Bronchial epithelial cell (primary cell): ENCODE measurements at regions not wholly inside any gene's neighbourhood (a gene's known extent, or its start where the extent isn't known, plus 50 kb on each side); places are given as distances from the start of the nearest gene placed in this dataset.
A peak's percentile ranks its signal among the peaks of the same experiment; 100 is the strongest.

Source experiments
- DNase-seq: peaks from one replicate; pipeline ENCODE4 v3.0.0-alpha.2; 2010; ENCODE audit warnings: low read depth
- FAIRE-seq: peaks from 2 replicates; lab custom pipeline; 2011; peaks lifted over from hg19 to GRCh38; lab: Jason Lieb, UNC
- H3K27me3 ChIP-seq: 2 replicates; pipeline ENCODE4 v1.5.1; 2011; ENCODE audit warnings: low read length; ENCODE audit not compliant: control insufficient read depth, insufficient read depth
- H3K36me3 ChIP-seq: 2 replicates; pipeline ENCODE4 v1.5.1; 2011; ENCODE audit warnings: low read length; ENCODE audit not compliant: control insufficient read depth, insufficient read depth
- H3K4me3 ChIP-seq: 2 replicates; pipeline ENCODE4 v1.5.1; 2011; ENCODE audit warnings: mild to moderate bottlenecking, low read depth, low read length, control low read depth
- CTCF ChIP-seq: IDR thresholded peaks from 2 replicates; pipeline ENCODE4 v1.5.1; 2011; ENCODE audit warnings: mild to moderate bottlenecking, moderate library complexity, low read length, control low read depth, inconsistent platforms; ENCODE audit not compliant: insufficient read depth, severe bottlenecking

GRCh38 chr12:47017041-47017713, 62.2 kb upstream of the PCED1B start:
- Histone ChIP-seq H3K27me3 (no peaks in the 10 kb centered on the region), H3K36me3 (no peaks in the 10 kb centered on the region), H3K4me3 (no peak overlapping the region)
- no peak for TF ChIP-seq CTCF
- no peak for DNase-seq
- FAIRE-seq = no peak

- H3K4me3 ChIP-seq = no peak overlapping the region
- DNase-seq (peak; percentile 85), FAIRE-seq (peak; percentile 99)
- H3K36me3 ChIP-seq = no peaks in the 10 kb centered on the region
- TF ChIP-seq CTCF = no peak
- no peaks in the 10 kb centered on the region for H3K27me3 ChIP-seq
These were observed 61.4 kb upstream of the PCED1B start for GRCh38 chr12:47017901-47018475.

- Histone ChIP-seq H3K27me3 (no peaks in the 10 kb centered on the region), H3K36me3 (no peaks in the 10 kb centered on the region), H3K4me3 (no peak overlapping the region)
- DNase-seq (no peak), FAIRE-seq (peak; percentile 43)
- no peak for TF ChIP-seq CTCF
These were observed 59.1 kb upstream of the PCED1B start for GRCh38 chr12:47020211-47020821.

- FAIRE-seq (no peak), DNase-seq (peak; percentile 95)
- H3K36me3 ChIP-seq = no peaks in the 10 kb centered on the region
- H3K27me3 ChIP-seq = no peaks in the 10 kb centered on the region
- TF ChIP-seq CTCF = peak; percentile 30
- no peak overlapping the region for H3K4me3 ChIP-seq
These were observed 58.1 kb upstream of the PCED1B start for GRCh38 chr12:47021298-47021697.

GRCh38 chr12:47022296-47022695, 57.1 kb upstream of the PCED1B start:
- Histone ChIP-seq H3K27me3 (no peaks in the 10 kb centered on the region), H3K4me3 (no peak overlapping the region), H3K36me3 (no peaks in the 10 kb centered on the region)
- DNase-seq = peak; percentile 82
- FAIRE-seq = no peak
- TF ChIP-seq CTCF = no peak

- no peak for FAIRE-seq
- no peak for DNase-seq
These were observed 56.1 kb upstream of the PCED1B start for GRCh38 chr12:47023311-47023710.

More at GRCh38 chr12:47023311-47023710, 56.1 kb upstream of the PCED1B start:
- Histone ChIP-seq H3K36me3 (no peaks in the 10 kb centered on the region), H3K4me3 (no peak overlapping the region), H3K27me3 (no peaks in the 10 kb centered on the region)
- TF ChIP-seq CTCF = no peak
